Activated CD8-positive, alpha-beta T cell treated with anti-CD3 and anti-CD28 coated beads for 36 hours (primary cell): ENCODE measurements at regions not wholly inside any gene's neighbourhood (a gene's known extent, or its start where the extent isn't known, plus 50 kb on each side); places are given as distances from the start of the nearest gene placed in this dataset.

Experiments used
- ATAC-seq: fragments of 200-7000 bp; cut with Tn5 transposase; one replicate; pipeline ENCODE4 v1.10.0; 2021; ENCODE audit warnings: mild to moderate bottlenecking, moderate library complexity
- CTCF ChIA-PET: fragments of 350-600 bp; sonication (Branson Sonifier 250); formaldehyde crosslinking; loops from one replicate; lab custom pipeline; 2021; ENCODE audit warnings: antibody characterized with exemption; lab: Charles Lee
- POLR2A ChIA-PET: fragments of 350-600 bp; sonication (Branson Sonifier 250); formaldehyde crosslinking; loops from one replicate; lab custom pipeline; 2021; ENCODE audit warnings: antibody characterized with exemption; lab: Charles Lee
- DNase-seq: peaks from one replicate; pipeline ENCODE4 v3.0.0-alpha.2; 2020
- H3K27ac Mint-ChIP-seq: one replicate; pipeline ENCODE4 v1.8.0; 2021; ENCODE audit warnings: mild to moderate bottlenecking, mixed read lengths
- H3K27me3 Mint-ChIP-seq: one replicate; pipeline ENCODE4 v1.8.0; 2021; ENCODE audit warnings: mixed read lengths
- H3K36me3 Mint-ChIP-seq: one replicate; pipeline ENCODE4 v1.8.0; 2021; ENCODE audit warnings: low read depth, mixed read lengths
- H3K4me1 Mint-ChIP-seq: one replicate; pipeline ENCODE4 v1.8.0; 2021; ENCODE audit warnings: low read depth, mixed read lengths
- H3K4me3 Mint-ChIP-seq: one replicate; pipeline ENCODE4 v1.8.0; 2021; ENCODE audit warnings: mild to moderate bottlenecking, moderate library complexity, mixed read lengths
- H3K9me3 Mint-ChIP-seq: one replicate; pipeline ENCODE4 v1.8.0; 2021; ENCODE audit warnings: mixed read lengths
- intact Hi-C: fragments of 100-400 bp; cut with micrococcal nuclease; formaldehyde crosslinking; loops from one replicate; pipeline ENCODE4 v1.10.0; 2022
- TF ChIP-seq, protein P1 (sequence below): fragments of 200-600 bp; IDR thresholded peaks from one replicate; pipeline ENCODE4 v1.8.0; 2022; ENCODE audit warnings: antibody characterized with exemption, mild to moderate bottlenecking

DNA sequence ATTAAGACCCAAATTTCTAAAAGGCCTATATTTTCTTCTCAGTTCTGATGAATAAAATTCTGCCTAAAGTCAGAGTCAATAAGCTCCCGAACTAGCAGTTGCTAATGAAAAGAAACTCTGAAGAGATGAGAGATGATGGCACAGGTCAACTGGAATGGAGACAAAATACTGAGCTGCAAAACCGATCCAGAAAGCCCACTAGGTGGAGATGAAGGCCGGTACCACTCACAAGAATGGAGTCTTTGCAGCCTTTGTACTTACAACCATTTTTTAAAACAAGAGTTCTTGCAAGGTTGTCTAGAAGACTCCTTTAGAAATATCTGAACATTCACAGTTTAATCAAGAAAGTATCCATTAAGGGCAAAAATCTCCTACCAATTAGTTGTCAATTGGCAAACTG lies 119.9 kb upstream of the TJP1 start:
- H3K4me1 Mint-ChIP-seq: no peaks in the 10 kb centered on the region
- H3K36me3 Mint-ChIP-seq: no peaks in the 10 kb centered on the region
- DNase-seq (no peak), ATAC-seq (no peak)
- TF ChIP-seq, protein P1, sequence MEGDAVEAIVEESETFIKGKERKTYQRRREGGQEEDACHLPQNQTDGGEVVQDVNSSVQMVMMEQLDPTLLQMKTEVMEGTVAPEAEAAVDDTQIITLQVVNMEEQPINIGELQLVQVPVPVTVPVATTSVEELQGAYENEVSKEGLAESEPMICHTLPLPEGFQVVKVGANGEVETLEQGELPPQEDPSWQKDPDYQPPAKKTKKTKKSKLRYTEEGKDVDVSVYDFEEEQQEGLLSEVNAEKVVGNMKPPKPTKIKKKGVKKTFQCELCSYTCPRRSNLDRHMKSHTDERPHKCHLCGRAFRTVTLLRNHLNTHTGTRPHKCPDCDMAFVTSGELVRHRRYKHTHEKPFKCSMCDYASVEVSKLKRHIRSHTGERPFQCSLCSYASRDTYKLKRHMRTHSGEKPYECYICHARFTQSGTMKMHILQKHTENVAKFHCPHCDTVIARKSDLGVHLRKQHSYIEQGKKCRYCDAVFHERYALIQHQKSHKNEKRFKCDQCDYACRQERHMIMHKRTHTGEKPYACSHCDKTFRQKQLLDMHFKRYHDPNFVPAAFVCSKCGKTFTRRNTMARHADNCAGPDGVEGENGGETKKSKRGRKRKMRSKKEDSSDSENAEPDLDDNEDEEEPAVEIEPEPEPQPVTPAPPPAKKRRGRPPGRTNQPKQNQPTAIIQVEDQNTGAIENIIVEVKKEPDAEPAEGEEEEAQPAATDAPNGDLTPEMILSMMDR: no peak
- H3K4me3 Mint-ChIP-seq: no peak overlapping the region
- CTCF ChIA-PET: interaction anchor here (1.7 kb wide), 1 partner anchor 16 kb away, joined by 5 read pairs; no protein-coding TSS in a partner anchor
- POLR2A ChIA-PET: interaction anchor here (0.6 kb wide), 1 partner anchor 223 kb away, joined by 3 read pairs; no protein-coding TSS in a partner anchor
- intact Hi-C loops: no loop called here
- H3K27me3 Mint-ChIP-seq: no peaks in the 10 kb centered on the region
- H3K9me3 Mint-ChIP-seq: no peaks in the 10 kb centered on the region
- H3K27ac Mint-ChIP-seq: no peak overlapping the region

DNA sequence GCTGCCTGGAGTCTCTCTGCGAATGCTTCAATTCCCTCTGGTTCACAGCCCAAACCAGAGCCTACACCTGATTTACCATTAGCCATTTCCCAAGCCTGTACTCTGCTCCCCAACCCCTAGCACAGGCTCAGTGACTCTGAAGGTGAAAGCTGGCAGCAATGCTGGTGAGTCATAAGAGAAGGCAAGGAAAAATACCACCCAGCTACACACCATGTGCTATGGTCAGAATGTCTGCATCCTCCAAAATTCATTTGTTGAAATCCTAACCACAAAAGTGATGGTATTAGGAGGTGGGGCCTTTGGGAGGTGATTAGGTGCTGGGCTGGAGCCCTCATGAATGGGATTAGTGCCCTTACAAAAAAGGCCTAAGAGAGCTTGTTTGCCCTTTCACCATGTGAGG lies 117.1 kb upstream of the TJP1 start:
- CTCF ChIA-PET: no interaction called here
- DNase-seq (no peak), ATAC-seq (no peak)
- Mint-ChIP-seq H3K36me3 (no peaks in the 10 kb centered on the region), H3K27me3 (peaks cover 12% of the 10 kb centered on the region), H3K27ac (no peak overlapping the region), H3K4me3 (no peak overlapping the region), H3K9me3 (no peaks in the 10 kb centered on the region), H3K4me1 (no peaks in the 10 kb centered on the region)
- intact Hi-C loops: no loop called here
- TF ChIP-seq, protein P1: no peak
- POLR2A ChIA-PET: no interaction called here

DNA sequence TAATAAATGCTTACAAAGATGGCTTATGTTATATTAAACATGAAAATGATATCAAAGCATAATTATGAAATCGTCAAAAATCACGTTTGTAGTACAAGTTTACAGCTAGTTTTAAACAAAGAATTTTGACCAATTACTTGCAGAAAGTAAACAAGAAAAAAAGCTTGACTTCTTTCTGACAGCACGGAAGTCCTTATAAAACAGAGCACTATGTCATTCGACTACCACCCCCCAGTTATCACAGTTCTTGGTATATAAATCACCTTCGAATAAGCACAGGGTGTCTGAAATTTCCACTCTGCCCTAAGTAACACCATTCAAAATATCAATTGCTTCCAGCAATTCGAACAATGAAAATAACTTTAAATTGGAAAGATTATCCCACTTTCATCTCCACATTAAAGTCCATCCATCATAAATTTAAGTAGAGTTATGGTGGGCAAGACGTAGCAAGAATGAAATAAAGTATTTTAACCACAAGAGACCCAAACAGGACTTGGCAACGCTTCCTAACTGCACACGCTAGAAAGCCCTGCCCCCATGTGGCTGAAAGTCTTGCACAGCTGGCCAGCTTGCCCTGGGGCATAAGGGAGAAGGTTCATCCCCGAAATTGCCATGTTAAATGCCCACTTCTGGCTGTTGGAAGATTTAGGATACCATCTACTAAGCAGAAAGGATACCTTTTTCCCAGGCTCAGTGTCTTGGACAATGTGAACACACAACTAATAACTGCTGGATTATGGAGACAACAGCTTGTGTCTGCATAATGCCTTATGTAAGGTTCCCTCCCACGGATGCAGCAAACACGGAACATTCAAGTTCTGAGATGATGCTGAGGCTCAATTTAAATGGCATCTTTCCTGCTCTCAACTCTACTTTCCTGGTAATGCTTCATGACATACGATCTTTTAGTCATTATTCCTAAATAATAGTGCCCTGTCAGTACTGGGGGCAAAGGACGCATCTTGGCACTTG lies 116.4 kb upstream of the TJP1 start:
- no peak for ATAC-seq
- Mint-ChIP-seq H3K27me3 (peaks cover 13% of the 10 kb centered on the region), H3K27ac (no peak overlapping the region), H3K4me3 (no peak overlapping the region), H3K4me1 (no peaks in the 10 kb centered on the region), H3K9me3 (no peaks in the 10 kb centered on the region), H3K36me3 (no peaks in the 10 kb centered on the region)
- intact Hi-C loops: no loop called here
- TF ChIP-seq, protein P1: no peak
- CTCF ChIA-PET: interaction anchor here (0.6 kb wide), 1 partner anchor 283 kb away, joined by 3 read pairs; no protein-coding TSS in a partner anchor
- DNase-seq: no peak
- POLR2A ChIA-PET: no interaction called here

DNA sequence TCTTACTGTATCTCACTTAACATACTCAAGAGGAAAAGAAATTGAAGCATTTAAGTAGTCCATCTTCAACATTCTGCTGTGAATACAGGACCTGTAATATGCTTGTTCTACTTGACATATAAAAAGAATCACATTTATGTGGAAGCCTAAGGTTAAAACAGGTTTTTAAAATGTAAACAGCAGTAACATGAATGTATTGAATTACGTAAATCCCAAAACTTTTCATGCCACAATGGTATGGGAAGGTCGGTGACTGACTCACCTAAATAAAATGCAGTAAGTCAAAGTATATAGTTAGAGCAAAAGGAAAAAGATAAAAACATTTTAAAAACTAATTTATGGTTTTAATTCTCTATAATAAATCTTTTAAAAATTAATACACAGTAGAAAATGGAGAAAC lies 115.7 kb upstream of the TJP1 start:
- Mint-ChIP-seq H3K27ac (no peak overlapping the region), H3K4me1 (no peaks in the 10 kb centered on the region), H3K36me3 (no peaks in the 10 kb centered on the region), H3K9me3 (no peaks in the 10 kb centered on the region), H3K27me3 (peaks cover 18% of the 10 kb centered on the region), H3K4me3 (no peak overlapping the region)
- DNase-seq: no peak
- ATAC-seq: no peak
- ChIA-PET POLR2A (no interaction called here), CTCF (interaction anchor here (0.6 kb wide), 1 partner anchor 282 kb away, joined by 3 read pairs; no protein-coding TSS in a partner anchor)
- TF ChIP-seq, protein P1: no peak
- intact Hi-C loops: no loop called here
